Stomach (tissue), 8 donors: ENCODE measurements at regions not wholly inside any gene's neighbourhood (a gene's known extent, or its start where the extent isn't known, plus 50 kb on each side); places are given as distances from the start of the nearest gene placed in this dataset.

ENCODE experiments used
- DNase-seq, 2 donors: peaks; one replicate each; pipeline versions ENCODE4 v3.0.0 to v3.0.0-alpha.2; 2013 to 2019
- H3K27ac ChIP-seq, 5 donors: fragments of 200-600 bp in 4 of 5; sonication (generic) in 4 of 5; one replicate each; pipeline ENCODE4 v1.5.1; 2013 to 2019; ENCODE audit warnings: mild to moderate bottlenecking in 1 of 5, moderate library complexity in 1 of 5
- H3K27me3 ChIP-seq, 3 donors: fragments of 200-600 bp; sonication (generic); one replicate each; pipeline ENCODE4 v1.5.1; 2017 to 2019; ENCODE audit warnings: mixed run types in 1 of 3
- H3K36me3 ChIP-seq, 4 donors: fragments of 200-600 bp; sonication (generic); 1 replicate in 3 of 4; 2 replicates in 1 of 4; pipeline ENCODE4 v1.5.1; 2016 to 2019
- H3K4me1 ChIP-seq, 4 donors: fragments of 200-600 bp; sonication (generic); one replicate each; pipeline ENCODE4 v1.5.1; 2016 to 2019
- H3K4me3 ChIP-seq, 4 donors: fragments of 200-600 bp; sonication (generic) in 3 of 4; one replicate each; pipeline ENCODE4 v1.5.1; 2016 to 2019; ENCODE audit warnings: mild to moderate bottlenecking in 1 of 4
- H3K9me3 ChIP-seq, 4 donors: fragments of 200-600 bp; sonication (generic); one replicate each; pipeline ENCODE4 v1.5.1; 2016 to 2019
- EP300 ChIP-seq: sonication (generic); formaldehyde crosslinking; IDR thresholded peaks from one replicate; pipeline ENCODE4 v1.6.1; 2017; ENCODE audit warnings: antibody characterized with exemption
- POLR2A ChIP-seq, 4 donors: fragments of 450-650 bp; IDR thresholded peaks; one replicate each; pipeline ENCODE4 v1.6.1; 2016; ENCODE audit warnings: antibody characterized with exemption in 4 of 4, control low read depth in 2 of 4, mild to moderate bottlenecking in 1 of 4, moderate library complexity in 1 of 4
- POLR2AphosphoS5 ChIP-seq, 3 donors: sonication (generic); formaldehyde crosslinking; IDR thresholded peaks; one replicate each; pipeline ENCODE4 v1.6.1; 2016; ENCODE audit warnings: antibody characterized with exemption in 3 of 3
- WGBS, 5 donors: extraction: QIAGEN DNeasy Blood & Tissue Kit in 3 of 5; methylation state at CpG; one replicate each; pipeline versions ENCODE4 v1.1.5 to v1.1.7; 2013 to 2018; 5-methylcytosine and 5-hydroxymethylcytosine counted together
- intact Hi-C: fragments of 100-400 bp; cut with DNase I; formaldehyde crosslinking; loops from one replicate; pipeline ENCODE4 v1.15.1; 2023; ENCODE audit warnings: low total_unique reads
- TF ChIP-seq, protein P1 (sequence below), 7 experiments: fragments of 450-650 bp in 4 of 7; fragments of 200-600 bp in 3 of 7; sonication (generic) in 3 of 7; IDR thresholded peaks; one replicate each; pipeline ENCODE4 v1.5.1; 2016 to 2019; ENCODE audit warnings: antibody characterized with exemption in 7 of 7, control low read depth in 2 of 7, mild to moderate bottlenecking in 1 of 7
- donor health status: healthy with polysubstance abuse.
- donor health status: Bipolar disorder and iron deficiency.
- donor health status: healthy.

DNA sequence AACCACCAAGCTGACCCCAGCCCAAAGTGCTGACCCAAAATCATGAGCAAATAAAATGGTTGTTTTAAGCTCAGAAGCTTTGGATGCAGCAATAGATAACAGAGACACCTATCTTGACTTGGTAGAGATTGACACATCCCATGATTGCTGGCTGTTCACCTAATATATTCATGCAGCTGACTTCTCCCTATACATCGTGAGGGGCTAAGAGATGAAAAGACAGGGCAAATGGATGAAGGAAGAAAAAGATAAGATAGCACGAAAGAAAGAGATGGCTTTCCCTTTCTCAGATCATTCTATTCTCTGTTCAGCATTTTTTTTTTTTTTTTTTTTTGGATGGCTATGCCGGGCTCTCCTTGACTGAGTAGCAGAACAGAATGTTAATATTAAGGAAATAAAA, 141.5 kb upstream of the ADAMTS9 start:
- DNase-seq = no peak
- Histone ChIP-seq H3K27me3 (no peaks in the 10 kb centered on the region), H3K4me3 (no peak overlapping the region), H3K27ac (no peak overlapping the region), H3K9me3 (no peaks in the 10 kb centered on the region), H3K4me1 (peaks cover 0 to 9% (median 3%) of the 10 kb centered on the region in 4 donors), H3K36me3 (no peaks in the 10 kb centered on the region)
- intact Hi-C loops = no loop called here
- 75 to 91% (median 89%) methylated on average over 3 of the region's 3 CpGs for WGBS, 5 donors
- TF ChIP-seq POLR2AphosphoS5 (IDR thresholded peaks at IDR 0.05) (no peak), POLR2A (IDR thresholded peaks at IDR 0.05) (no peak), EP300 (no peak)
- TF ChIP-seq, protein P1, sequence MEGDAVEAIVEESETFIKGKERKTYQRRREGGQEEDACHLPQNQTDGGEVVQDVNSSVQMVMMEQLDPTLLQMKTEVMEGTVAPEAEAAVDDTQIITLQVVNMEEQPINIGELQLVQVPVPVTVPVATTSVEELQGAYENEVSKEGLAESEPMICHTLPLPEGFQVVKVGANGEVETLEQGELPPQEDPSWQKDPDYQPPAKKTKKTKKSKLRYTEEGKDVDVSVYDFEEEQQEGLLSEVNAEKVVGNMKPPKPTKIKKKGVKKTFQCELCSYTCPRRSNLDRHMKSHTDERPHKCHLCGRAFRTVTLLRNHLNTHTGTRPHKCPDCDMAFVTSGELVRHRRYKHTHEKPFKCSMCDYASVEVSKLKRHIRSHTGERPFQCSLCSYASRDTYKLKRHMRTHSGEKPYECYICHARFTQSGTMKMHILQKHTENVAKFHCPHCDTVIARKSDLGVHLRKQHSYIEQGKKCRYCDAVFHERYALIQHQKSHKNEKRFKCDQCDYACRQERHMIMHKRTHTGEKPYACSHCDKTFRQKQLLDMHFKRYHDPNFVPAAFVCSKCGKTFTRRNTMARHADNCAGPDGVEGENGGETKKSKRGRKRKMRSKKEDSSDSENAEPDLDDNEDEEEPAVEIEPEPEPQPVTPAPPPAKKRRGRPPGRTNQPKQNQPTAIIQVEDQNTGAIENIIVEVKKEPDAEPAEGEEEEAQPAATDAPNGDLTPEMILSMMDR (IDR thresholded peaks at IDR 0.05) = no peak

DNA sequence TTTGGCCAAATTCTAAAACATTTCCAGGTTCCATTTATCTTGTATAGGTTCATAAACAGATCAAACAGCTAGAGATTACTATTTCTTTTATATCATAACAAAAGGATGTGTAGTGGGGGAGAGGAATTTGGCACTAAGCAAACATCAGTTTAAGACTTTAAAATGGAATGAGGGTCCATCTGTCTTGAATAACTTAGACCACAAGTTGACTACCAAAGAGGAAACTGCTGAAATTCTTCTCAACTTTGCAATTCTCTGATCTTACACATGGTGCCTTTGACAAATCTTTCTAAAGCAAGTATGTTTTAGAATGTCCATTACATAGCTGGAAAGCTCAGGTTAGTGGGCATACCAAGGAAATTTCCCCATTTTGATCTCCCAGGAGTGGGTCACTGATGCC, 140.5 kb upstream of the ADAMTS9 start:
- H3K27me3 ChIP-seq = no peaks in the 10 kb centered on the region
- no peak for DNase-seq
- H3K4me3 ChIP-seq = no peak overlapping the region
- H3K36me3 ChIP-seq = no peaks in the 10 kb centered on the region
- H3K4me1 ChIP-seq = peaks cover 0 to 9% (median 3%) of the 10 kb centered on the region in 4 donors
- no peaks in the 10 kb centered on the region for H3K9me3 ChIP-seq
- TF ChIP-seq, protein P1 (IDR thresholded peaks at IDR 0.05) = no peak
- TF ChIP-seq POLR2A (IDR thresholded peaks at IDR 0.05) (no peak), EP300 (no peak), POLR2AphosphoS5 (IDR thresholded peaks at IDR 0.05) (no peak)
- no peak overlapping the region for H3K27ac ChIP-seq
- intact Hi-C loops = no loop called here

GRCh38 chr3:64827431-64827830, 139.6 kb upstream of the ADAMTS9 start:
- H3K9me3 ChIP-seq = no peaks in the 10 kb centered on the region
- 67 to 74% (median 71%) methylated on average over 2 of the region's 2 CpGs for WGBS, 5 donors
- H3K36me3 ChIP-seq = no peaks in the 10 kb centered on the region
- no peak overlapping the region for H3K4me3 ChIP-seq
- no peaks in the 10 kb centered on the region for H3K27me3 ChIP-seq
- H3K4me1 ChIP-seq = peaks cover 0 to 9% (median 3%) of the 10 kb centered on the region in 4 donors
- DNase-seq = no peak
- intact Hi-C loops = no loop called here
- H3K27ac ChIP-seq = no peak overlapping the region
- no peak for TF ChIP-seq POLR2AphosphoS5 (IDR thresholded peaks at IDR 0.05)

DNA sequence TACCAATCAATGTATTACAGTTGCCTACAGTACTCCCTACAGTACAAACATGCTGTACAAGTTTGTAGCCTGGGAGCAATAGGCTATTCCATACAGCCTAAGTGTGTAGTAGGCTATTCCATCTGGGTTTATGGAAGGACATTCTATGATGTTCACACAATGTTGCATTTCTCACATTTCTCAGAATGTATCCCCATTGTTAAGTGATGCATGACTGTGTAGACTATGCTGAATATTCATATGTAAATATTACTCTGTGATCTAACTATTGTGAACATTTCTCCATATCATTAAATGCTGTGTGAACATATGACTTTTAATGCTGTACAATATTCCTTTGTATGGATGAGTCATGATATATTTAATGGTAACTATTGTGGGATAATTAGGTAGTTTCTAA, 139.2 kb upstream of the ADAMTS9 start:
- intact Hi-C loops = no loop called here
- no peak for TF ChIP-seq POLR2A (IDR thresholded peaks at IDR 0.05)
- TF ChIP-seq POLR2AphosphoS5 (IDR thresholded peaks at IDR 0.05) = no peak
- TF ChIP-seq EP300 = no peak
- TF ChIP-seq, protein P1 (IDR thresholded peaks at IDR 0.05) = no peak
- Histone ChIP-seq H3K4me3 (no peak overlapping the region), H3K4me1 (peaks cover 0 to 9% (median 3%) of the 10 kb centered on the region in 4 donors), H3K27ac (no peak overlapping the region), H3K36me3 (no peaks in the 10 kb centered on the region), H3K27me3 (no peaks in the 10 kb centered on the region), H3K9me3 (no peaks in the 10 kb centered on the region)
- DNase-seq = no peak

- Histone ChIP-seq H3K4me3 (no peak overlapping the region), H3K27ac (no peak overlapping the region), H3K4me1 (peaks cover 0 to 9% (median 3%) of the 10 kb centered on the region in 4 donors), H3K36me3 (no peaks in the 10 kb centered on the region), H3K9me3 (no peaks in the 10 kb centered on the region), H3K27me3 (no peaks in the 10 kb centered on the region)
- WGBS, 5 donors = 50 to 66% (median 58%) methylated on average over 2 of the region's 2 CpGs
- intact Hi-C loops = no loop called here
- peak in 1 of 2 donors; percentile 22 for DNase-seq
- TF ChIP-seq POLR2AphosphoS5 (IDR thresholded peaks at IDR 0.05) = no peak
- TF ChIP-seq, protein P1 (IDR thresholded peaks at IDR 0.05) = no peak
- TF ChIP-seq POLR2A (IDR thresholded peaks at IDR 0.05) = no peak
- no peak for TF ChIP-seq EP300
Measured at GRCh38 chr3:64825404-64826120, 137.8 kb upstream of the ADAMTS9 start.
